ENCODE measurements at regions not wholly inside any gene's neighbourhood (a gene's known extent, or its start where the extent isn't known, plus 50 kb on each side); places are given as distances from the start of the nearest gene placed in this dataset.

DNA sequence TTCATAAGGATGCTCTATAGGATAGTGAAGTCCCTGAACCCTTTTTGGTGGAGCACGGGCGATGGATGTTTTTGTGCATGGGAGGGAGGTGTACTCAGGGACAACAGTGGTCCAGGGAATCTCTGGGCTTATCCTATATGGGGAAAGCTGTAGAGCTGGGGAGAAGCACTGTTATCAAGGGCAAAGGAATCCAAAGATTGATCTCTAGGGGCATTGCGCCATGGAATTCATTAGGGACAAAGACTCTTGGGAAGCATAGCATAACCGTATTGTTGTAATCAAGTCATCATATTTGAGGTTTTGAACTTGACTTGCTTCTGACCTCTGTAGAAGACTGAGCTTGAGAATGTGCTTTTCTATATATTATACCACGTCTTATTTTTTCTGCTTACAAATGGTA, 172.9 kb upstream of the ZFHX3 start:
- 93 to 96% methylated on average over 4 of the region's 5 CpGs for WGBS, 2 experiments (ENCODE audit: insufficient coverage in 2 of 2)
- no peaks in the 10 kb centered on the region for H3K36me3 ChIP-seq (ENCODE audit: control insufficient read depth, insufficient read depth, low read length)
- no peak overlapping the region for H3K4me3 ChIP-seq (ENCODE audit: extremely low read depth, insufficient read depth, low read length, poor library complexity, severe bottlenecking)
- H3K27ac ChIP-seq (ENCODE audit: low read depth, low read length, severe bottlenecking), result no peak overlapping the region
- H3K4me1 ChIP-seq (ENCODE audit: control insufficient read depth, insufficient read depth, low read length, poor library complexity, severe bottlenecking), result no peaks in the 10 kb centered on the region
- H3K9me3 ChIP-seq (ENCODE audit: control insufficient read depth, low read length), result peaks cover 8% of the 10 kb centered on the region

DNA sequence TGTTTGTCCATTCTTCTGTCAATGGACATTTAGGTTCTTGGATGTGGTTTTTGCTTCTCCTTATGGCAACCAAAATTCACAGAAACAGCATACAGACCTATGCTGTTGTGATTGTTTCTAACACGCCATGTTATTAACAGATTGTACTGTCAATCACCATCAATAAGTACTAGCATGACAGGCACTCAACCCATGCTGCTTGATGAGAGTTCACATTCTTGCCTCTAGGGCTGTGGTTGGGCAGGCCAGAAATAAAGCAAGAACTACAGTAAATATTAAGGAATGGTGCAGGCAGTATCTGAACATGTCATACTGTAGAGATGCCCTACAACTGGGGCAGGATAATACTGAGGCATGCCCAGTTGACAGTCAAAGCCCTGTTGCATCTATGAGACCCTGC, 171.2 kb upstream of the ZFHX3 start:
- WGBS, 2 experiments (ENCODE audit: insufficient coverage in 2 of 2), result no CpG with 5 or more reads among the region's 1 CpG
- H3K9me3 ChIP-seq (ENCODE audit: control insufficient read depth, low read length), result peaks cover 9% of the 10 kb centered on the region
- H3K27ac ChIP-seq (ENCODE audit: low read depth, low read length, severe bottlenecking), result no peak overlapping the region
- H3K36me3 ChIP-seq (ENCODE audit: control insufficient read depth, insufficient read depth, low read length), result no peaks in the 10 kb centered on the region
- no peak overlapping the region for H3K4me3 ChIP-seq (ENCODE audit: extremely low read depth, insufficient read depth, low read length, poor library complexity, severe bottlenecking)
- H3K4me1 ChIP-seq (ENCODE audit: control insufficient read depth, insufficient read depth, low read length, poor library complexity, severe bottlenecking), result no peaks in the 10 kb centered on the region

DNA sequence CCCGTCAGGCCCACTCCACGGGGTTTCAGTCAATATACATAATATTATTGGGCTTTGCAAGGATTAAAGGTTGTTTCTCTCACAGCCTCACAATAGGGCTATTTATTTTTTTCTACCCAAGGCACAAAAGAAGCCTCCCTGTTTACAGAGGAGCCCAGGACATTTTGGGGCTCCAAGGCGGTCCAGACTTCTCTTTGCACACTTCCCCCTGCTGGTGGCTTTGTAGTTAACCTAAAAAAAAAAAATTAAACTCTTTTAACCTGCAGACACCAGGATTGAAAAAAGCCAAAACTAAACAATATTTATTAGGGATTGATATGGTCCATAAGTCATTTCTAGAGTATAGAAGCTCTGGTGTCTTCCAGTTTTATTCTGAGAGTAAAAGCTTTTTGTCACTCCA, 169.7 kb upstream of the ZFHX3 start:
- no peaks in the 10 kb centered on the region for H3K36me3 ChIP-seq (ENCODE audit: control insufficient read depth, insufficient read depth, low read length)
- H3K4me3 ChIP-seq (ENCODE audit: extremely low read depth, insufficient read depth, low read length, poor library complexity, severe bottlenecking), result no peak overlapping the region
- H3K4me1 ChIP-seq (ENCODE audit: control insufficient read depth, insufficient read depth, low read length, poor library complexity, severe bottlenecking), result no peaks in the 10 kb centered on the region
- WGBS, 2 experiments (ENCODE audit: insufficient coverage in 2 of 2), result 100% methylated on average over 2 of the region's 3 CpGs; no CpG with 5 or more reads in 1 of the 2 experiments
- peaks cover 9% of the 10 kb centered on the region for H3K9me3 ChIP-seq (ENCODE audit: control insufficient read depth, low read length)
- no peak overlapping the region for H3K27ac ChIP-seq (ENCODE audit: low read depth, low read length, severe bottlenecking)

DNA sequence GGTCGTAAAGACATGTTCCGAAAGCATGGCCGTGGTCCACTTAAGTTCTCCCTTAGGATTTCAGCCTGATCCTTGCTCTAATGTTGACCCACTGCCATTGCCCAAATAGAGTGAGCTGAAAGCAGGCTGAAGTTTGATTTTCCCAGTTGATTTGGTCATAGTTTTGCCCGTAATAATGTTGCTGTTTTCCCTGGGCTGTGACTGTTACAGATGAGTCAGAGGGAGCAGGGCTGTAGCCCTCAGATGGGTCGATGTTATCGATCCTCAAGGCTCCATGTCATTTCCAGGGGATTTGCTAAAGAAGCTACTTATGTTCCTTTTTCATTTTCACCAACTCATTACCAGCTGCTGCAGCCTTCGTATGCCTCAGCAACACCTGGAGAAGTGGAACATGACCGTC, 169.0 kb upstream of the ZFHX3 start:
- Histone ChIP-seq H3K9me3 (ENCODE audit: control insufficient read depth, low read length) (peaks cover 9% of the 10 kb centered on the region), H3K4me3 (ENCODE audit: extremely low read depth, insufficient read depth, low read length, poor library complexity, severe bottlenecking) (no peak overlapping the region), H3K36me3 (ENCODE audit: control insufficient read depth, insufficient read depth, low read length) (no peaks in the 10 kb centered on the region), H3K4me1 (ENCODE audit: control insufficient read depth, insufficient read depth, low read length, poor library complexity, severe bottlenecking) (no peaks in the 10 kb centered on the region), H3K27ac (ENCODE audit: low read depth, low read length, severe bottlenecking) (no peak overlapping the region)
- 94 to 97% methylated on average over 5 to 7 of the region's 8 CpGs for WGBS, 2 experiments (ENCODE audit: insufficient coverage in 2 of 2)

DNA sequence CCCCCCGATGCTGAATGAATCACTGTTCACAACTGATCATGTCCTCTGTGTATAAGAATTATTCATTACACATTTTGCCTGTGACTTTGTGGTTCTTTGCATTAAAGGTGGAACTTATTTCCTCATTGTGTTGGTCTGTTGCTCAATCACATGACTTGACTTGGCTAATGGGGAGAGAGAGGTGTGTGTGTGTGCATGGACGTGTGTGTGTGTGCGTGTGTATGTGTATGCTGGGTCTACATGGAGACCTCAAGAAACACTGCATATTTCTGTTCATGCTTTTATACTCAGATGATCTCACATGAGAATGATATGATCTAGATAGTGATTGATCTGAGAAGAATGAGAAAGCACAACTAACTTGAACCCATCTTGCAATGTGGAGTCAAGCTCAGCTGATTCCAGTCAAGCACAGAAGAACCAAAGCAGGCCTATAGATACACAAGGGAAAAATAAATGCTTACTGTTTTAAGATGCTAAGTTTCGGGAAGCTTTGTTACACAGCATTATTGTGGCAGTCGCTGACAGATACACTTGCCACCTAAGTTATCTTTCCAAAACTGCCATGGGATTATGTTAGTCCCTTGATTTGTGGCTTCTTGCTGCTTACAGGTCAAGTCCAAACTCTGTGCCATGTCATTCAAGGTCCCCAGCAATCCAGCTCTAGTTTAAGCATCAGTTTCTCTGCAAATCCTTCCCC, 167.9 kb upstream of the ZFHX3 start:
- no peak overlapping the region for H3K4me3 ChIP-seq (ENCODE audit: extremely low read depth, insufficient read depth, low read length, poor library complexity, severe bottlenecking)
- no peaks in the 10 kb centered on the region for H3K36me3 ChIP-seq (ENCODE audit: control insufficient read depth, insufficient read depth, low read length)
- H3K9me3 ChIP-seq (ENCODE audit: control insufficient read depth, low read length), result peaks cover 9% of the 10 kb centered on the region
- 80 to 90% methylated on average over 3 to 5 of the region's 5 CpGs for WGBS, 2 experiments (ENCODE audit: insufficient coverage in 2 of 2)
- no peak overlapping the region for H3K27ac ChIP-seq (ENCODE audit: low read depth, low read length, severe bottlenecking)
- no peaks in the 10 kb centered on the region for H3K4me1 ChIP-seq (ENCODE audit: control insufficient read depth, insufficient read depth, low read length, poor library complexity, severe bottlenecking)

DNA sequence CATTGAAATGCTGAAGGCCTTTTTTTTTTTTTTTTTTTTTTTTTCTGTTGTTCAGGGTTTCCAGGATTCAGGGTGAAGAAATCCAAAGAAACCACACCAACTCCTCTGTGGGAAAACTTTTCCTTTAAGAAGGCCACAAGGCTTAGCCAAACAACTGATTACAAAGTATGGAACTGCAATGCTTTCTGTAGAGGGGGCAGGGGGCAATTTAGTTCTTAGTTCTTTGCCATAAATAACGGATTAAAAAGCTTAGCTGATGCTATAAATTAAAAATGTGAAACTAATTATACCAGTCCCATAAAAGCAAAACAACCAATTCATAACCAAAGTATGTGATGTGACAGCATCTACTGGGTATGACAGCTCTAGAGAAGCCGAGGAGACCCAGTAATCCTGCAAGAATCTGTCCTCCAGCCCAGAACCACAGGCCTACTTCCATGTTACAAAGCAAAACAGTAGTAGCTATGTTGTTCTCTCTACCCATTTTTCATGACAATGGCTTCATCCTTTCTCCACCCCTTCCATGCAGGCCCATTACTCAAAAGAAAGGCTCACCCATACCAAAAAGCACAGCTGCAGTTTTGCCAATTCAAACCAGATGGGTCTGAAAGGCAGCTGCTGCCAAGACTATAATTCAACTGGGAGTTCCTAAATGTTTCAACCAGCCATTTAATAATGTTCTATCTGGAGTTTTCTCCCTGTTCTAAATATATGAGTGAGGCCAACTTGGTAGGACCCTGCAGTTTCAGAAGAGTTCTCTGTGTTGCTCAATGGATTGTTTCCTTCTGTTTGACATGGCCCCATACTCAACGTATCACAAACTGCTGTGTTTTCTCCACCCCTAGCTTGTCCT, 167.1 kb upstream of the ZFHX3 start:
- H3K36me3 ChIP-seq (ENCODE audit: control insufficient read depth, insufficient read depth, low read length), result no peaks in the 10 kb centered on the region
- 90% methylated on average over 2 of the region's 3 CpGs for WGBS, 2 experiments (ENCODE audit: insufficient coverage in 2 of 2)
- H3K9me3 ChIP-seq (ENCODE audit: control insufficient read depth, low read length), result peaks cover 9% of the 10 kb centered on the region
- H3K4me3 ChIP-seq (ENCODE audit: extremely low read depth, insufficient read depth, low read length, poor library complexity, severe bottlenecking), result no peak overlapping the region
- H3K4me1 ChIP-seq (ENCODE audit: control insufficient read depth, insufficient read depth, low read length, poor library complexity, severe bottlenecking), result no peaks in the 10 kb centered on the region
- no peak overlapping the region for H3K27ac ChIP-seq (ENCODE audit: low read depth, low read length, severe bottlenecking)

DNA sequence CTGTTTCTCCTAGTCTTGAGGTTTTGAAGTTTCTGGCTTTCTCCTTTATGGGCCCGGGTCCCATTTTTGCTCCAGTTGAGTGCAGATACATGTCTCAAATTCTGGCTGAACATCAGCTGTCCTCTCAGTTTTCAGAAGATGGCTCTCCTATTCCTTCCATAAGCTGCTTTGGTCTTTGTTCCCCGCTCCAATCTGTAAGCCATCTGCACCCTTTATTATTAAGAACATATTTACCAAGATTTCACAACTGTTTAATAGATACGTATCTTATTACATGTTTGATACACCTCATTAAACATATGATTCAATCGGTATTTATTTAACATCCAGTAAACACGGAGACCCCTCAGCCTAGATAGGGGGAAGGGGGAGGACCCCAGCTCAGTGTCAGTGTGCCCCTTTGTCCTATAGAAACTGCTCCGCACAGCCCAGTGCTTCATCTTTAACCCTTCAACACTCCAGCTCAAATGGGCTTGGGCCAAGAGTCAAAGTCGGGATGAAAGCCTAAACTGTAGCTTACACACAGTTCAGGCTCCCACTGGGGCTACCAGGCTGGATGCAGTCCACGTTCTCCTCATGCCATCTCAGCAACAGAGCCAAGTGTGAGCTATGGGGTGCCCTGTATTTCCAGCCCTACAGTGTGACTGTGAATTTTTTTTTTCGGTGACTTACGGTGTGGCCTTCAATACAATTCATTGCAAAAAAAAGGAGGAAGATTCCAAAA, 166.0 kb upstream of the ZFHX3 start:
- H3K4me1 ChIP-seq (ENCODE audit: control insufficient read depth, insufficient read depth, low read length, poor library complexity, severe bottlenecking), result no peaks in the 10 kb centered on the region
- H3K27ac ChIP-seq (ENCODE audit: low read depth, low read length, severe bottlenecking), result no peak overlapping the region
- 90 to 93% methylated on average over 5 to 6 of the region's 10 CpGs for WGBS, 2 experiments (ENCODE audit: insufficient coverage in 2 of 2)
- H3K4me3 ChIP-seq (ENCODE audit: extremely low read depth, insufficient read depth, low read length, poor library complexity, severe bottlenecking), result no peak overlapping the region
- no peaks in the 10 kb centered on the region for H3K36me3 ChIP-seq (ENCODE audit: control insufficient read depth, insufficient read depth, low read length)
- H3K9me3 ChIP-seq (ENCODE audit: control insufficient read depth, low read length), result peaks cover 9% of the 10 kb centered on the region

DNA sequence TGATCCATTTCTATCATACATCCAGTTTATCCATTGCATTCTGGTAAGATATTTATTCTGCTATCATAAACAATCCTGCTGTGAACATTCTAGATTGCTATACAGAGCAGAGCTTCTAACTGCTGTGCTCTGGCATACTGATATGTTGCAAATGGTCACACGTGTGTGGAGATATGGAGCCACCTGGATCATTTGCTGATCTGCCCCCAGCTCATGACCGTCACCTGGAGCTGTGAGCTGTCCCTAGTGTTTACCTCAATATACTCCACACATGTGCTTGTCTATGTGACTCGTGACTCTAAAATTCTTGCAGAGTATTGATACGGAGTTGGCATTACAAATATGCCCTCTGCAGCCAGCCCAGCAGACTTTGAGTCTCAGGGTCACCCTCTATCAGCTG, 164.5 kb upstream of the ZFHX3 start:
- Histone ChIP-seq H3K4me3 (ENCODE audit: extremely low read depth, insufficient read depth, low read length, poor library complexity, severe bottlenecking) (no peak overlapping the region), H3K36me3 (ENCODE audit: control insufficient read depth, insufficient read depth, low read length) (no peaks in the 10 kb centered on the region), H3K4me1 (ENCODE audit: control insufficient read depth, insufficient read depth, low read length, poor library complexity, severe bottlenecking) (no peaks in the 10 kb centered on the region), H3K27ac (ENCODE audit: low read depth, low read length, severe bottlenecking) (no peak overlapping the region), H3K9me3 (ENCODE audit: control insufficient read depth, low read length) (peaks cover 9% of the 10 kb centered on the region)
- 86 to 100% methylated on average over 3 of the region's 4 CpGs for WGBS, 2 experiments (ENCODE audit: insufficient coverage in 2 of 2)

DNA sequence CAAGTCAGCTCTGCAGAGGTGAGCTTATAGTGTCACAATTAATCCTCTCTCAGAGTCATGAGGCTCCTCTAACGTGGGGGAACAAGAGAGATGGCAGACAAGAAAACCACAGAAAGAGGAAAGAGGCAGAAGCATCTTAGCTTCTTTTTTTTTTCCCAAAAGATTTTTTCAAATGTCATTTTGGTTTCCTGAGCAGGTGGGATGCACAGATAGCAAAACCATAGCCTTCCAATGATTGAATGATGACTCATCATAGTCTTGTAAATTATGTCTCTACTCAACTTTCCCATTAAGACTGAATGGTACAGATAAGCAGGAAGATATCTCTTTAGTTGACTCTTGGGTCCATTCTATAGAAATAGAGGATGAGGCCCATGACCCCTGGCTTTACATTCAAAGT, 162.8 kb upstream of the ZFHX3 start:
- Histone ChIP-seq H3K9me3 (ENCODE audit: control insufficient read depth, low read length) (peaks cover under 1% of the 10 kb centered on the region), H3K4me1 (ENCODE audit: control insufficient read depth, insufficient read depth, low read length, poor library complexity, severe bottlenecking) (no peaks in the 10 kb centered on the region), H3K4me3 (ENCODE audit: extremely low read depth, insufficient read depth, low read length, poor library complexity, severe bottlenecking) (no peak overlapping the region), H3K36me3 (ENCODE audit: control insufficient read depth, insufficient read depth, low read length) (no peaks in the 10 kb centered on the region), H3K27ac (ENCODE audit: low read depth, low read length, severe bottlenecking) (no peak overlapping the region)
- 100% methylated on average over 1 of the region's 1 CpG; no CpG with 5 or more reads in 1 of the 2 experiments for WGBS, 2 experiments (ENCODE audit: insufficient coverage in 2 of 2)

DNA sequence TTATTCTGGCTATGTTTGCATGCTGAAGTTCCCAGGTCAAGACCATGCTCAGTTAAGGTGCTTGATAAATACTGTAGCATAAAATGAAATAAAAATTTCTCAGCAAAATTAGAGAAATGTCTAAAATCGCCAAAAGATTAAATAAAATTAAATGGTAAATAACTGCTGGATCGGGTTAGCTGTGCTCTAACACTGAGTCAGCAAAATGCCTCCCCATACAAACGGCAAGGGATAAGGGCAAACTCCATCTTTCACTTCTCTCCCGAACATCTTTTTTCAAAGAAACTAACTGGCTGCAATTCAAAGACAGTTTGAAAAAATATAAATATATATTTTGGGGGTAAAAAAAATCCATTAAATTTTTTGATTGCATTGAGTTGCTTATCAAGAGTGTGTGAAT, 162.2 kb upstream of the ZFHX3 start:
- 92% methylated on average over 2 of the region's 4 CpGs; no CpG with 5 or more reads in 1 of the 2 experiments for WGBS, 2 experiments (ENCODE audit: insufficient coverage in 2 of 2)
- H3K4me3 ChIP-seq (ENCODE audit: extremely low read depth, insufficient read depth, low read length, poor library complexity, severe bottlenecking), result no peak overlapping the region
- H3K9me3 ChIP-seq (ENCODE audit: control insufficient read depth, low read length), result no peaks in the 10 kb centered on the region
- no peaks in the 10 kb centered on the region for H3K36me3 ChIP-seq (ENCODE audit: control insufficient read depth, insufficient read depth, low read length)
- no peak overlapping the region for H3K27ac ChIP-seq (ENCODE audit: low read depth, low read length, severe bottlenecking)
- no peaks in the 10 kb centered on the region for H3K4me1 ChIP-seq (ENCODE audit: control insufficient read depth, insufficient read depth, low read length, poor library complexity, severe bottlenecking)
